GM12875 (cell line): ENCODE measurements at regions not wholly inside any gene's neighbourhood (a gene's known extent, or its start where the extent isn't known, plus 50 kb on each side); places are given as distances from the start of the nearest gene placed in this dataset.

Experiments used
- H3K4me3 ChIP-seq: one replicate; pipeline ENCODE4 v1.5.1; 2011; ENCODE audit warnings: low read depth, low read length, control low read depth
- TF ChIP-seq, protein P1 (sequence below): IDR thresholded peaks from 2 replicates; pipeline ENCODE4 v1.5.1; 2011; ENCODE audit warnings: low read depth, mild to moderate bottlenecking, control low read depth, inconsistent platforms, low read length, moderate library complexity, borderline replicate concordance; ENCODE audit not compliant: insufficient read depth

GRCh38 chr5:2260211-2261003 is 377.7 kb upstream of the IRX4 start:
- no peak overlapping the region for H3K4me3 ChIP-seq
- TF ChIP-seq, protein P1, sequence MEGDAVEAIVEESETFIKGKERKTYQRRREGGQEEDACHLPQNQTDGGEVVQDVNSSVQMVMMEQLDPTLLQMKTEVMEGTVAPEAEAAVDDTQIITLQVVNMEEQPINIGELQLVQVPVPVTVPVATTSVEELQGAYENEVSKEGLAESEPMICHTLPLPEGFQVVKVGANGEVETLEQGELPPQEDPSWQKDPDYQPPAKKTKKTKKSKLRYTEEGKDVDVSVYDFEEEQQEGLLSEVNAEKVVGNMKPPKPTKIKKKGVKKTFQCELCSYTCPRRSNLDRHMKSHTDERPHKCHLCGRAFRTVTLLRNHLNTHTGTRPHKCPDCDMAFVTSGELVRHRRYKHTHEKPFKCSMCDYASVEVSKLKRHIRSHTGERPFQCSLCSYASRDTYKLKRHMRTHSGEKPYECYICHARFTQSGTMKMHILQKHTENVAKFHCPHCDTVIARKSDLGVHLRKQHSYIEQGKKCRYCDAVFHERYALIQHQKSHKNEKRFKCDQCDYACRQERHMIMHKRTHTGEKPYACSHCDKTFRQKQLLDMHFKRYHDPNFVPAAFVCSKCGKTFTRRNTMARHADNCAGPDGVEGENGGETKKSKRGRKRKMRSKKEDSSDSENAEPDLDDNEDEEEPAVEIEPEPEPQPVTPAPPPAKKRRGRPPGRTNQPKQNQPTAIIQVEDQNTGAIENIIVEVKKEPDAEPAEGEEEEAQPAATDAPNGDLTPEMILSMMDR, result no peak

GRCh38 chr5:2259494-2260107 is 376.9 kb upstream of the IRX4 start:
- TF ChIP-seq, protein P1, result no peak
- no peak overlapping the region for H3K4me3 ChIP-seq

GRCh38 chr5:2258861-2259260 is 376.1 kb upstream of the IRX4 start:
- no peak overlapping the region for H3K4me3 ChIP-seq
- TF ChIP-seq, protein P1, result no peak

- TF ChIP-seq, protein P1, result no peak
- no peak overlapping the region for H3K4me3 ChIP-seq
These were observed 374.9 kb upstream of the IRX4 start for GRCh38 chr5:2257326-2258244.

GRCh38 chr5:2256691-2257280 is 374.1 kb upstream of the IRX4 start:
- TF ChIP-seq, protein P1, result no peak

GRCh38 chr5:2255915-2256690 is 373.4 kb upstream of the IRX4 start:
- no peak overlapping the region for H3K4me3 ChIP-seq
- TF ChIP-seq, protein P1, result no peak

More at GRCh38 chr5:2256691-2257280, 374.1 kb upstream of the IRX4 start:
- no peak overlapping the region for H3K4me3 ChIP-seq
